ENCODE measurements at regions not wholly inside any gene's neighbourhood (a gene's known extent, or its start where the extent isn't known, plus 50 kb on each side); places are given as distances from the start of the nearest gene placed in this dataset.
"Not testable (repeated sequence)": the region's sequence is repeated elsewhere in the genome, so short reads cannot be mapped to it uniquely, and the experiment has no call there.

DNA sequence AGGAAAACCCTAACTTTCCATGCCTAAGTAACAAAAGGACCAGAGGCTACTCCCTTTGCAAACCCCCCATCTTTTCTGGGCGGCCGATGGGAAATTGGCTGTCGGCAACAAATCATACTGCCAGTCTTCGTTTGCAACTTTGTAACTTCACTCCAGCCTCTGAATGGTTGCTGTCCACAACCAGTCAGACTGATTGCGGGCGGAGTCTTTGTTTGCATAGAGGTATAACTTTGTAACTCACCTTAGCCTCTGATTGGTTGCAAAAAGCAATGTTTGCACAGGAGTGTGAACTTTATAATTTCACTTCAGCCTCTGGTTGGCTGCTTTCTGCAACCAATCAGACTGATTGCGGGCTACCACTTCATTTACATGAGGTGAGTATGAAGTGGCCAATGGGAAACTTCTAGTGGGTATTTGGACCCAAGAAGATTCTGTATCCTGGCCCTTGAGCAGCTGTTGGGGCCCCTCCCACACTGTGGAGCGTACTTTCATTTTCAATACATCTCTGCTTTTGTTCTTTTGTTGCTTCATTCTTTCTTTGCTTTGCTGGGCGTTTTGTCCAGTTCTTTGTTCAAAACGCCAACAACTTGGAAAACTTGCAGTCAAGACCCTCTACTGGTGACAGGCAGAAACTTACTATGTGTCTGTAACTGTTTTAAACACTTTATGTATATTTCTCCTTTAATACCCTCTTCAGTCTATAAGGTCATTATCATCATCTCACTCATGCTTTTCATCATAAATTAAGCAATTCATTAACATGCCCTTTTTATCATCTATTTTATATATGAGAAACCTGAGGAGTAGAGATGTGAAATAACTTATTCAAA lies 55.8 kb upstream of the PPP1R12A start:
- not testable (repeated sequence) for H3K23ac ChIP-seq (ENCODE audit: insufficient read length); H3K36me3 ChIP-seq (ENCODE audit: control insufficient read depth in 2 of 4, insufficient read depth in 4 of 4, low read length in 3 of 4); H3K4me2 ChIP-seq (ENCODE audit: insufficient read depth in 1 of 2, low read depth in 2 of 2, low read length in 2 of 2); H4K91ac ChIP-seq (replicated peaks; ENCODE audit: insufficient read length, low read length); H3K9me3 ChIP-seq (ENCODE audit: insufficient read depth in 2 of 2, low read depth in 1 of 2, low read length in 1 of 2); H2BK5ac ChIP-seq (ENCODE audit: low read depth, low read length); FAIRE-seq; H3K23me2 ChIP-seq (ENCODE audit: low read depth, low read length); DNase-seq (ENCODE audit: low read depth in 1 of 2, low spot score in 2 of 2); H3K4me3 ChIP-seq (ENCODE audit: extremely low read depth in 1 of 4, insufficient read depth in 2 of 4, low read depth in 3 of 4, low read length in 4 of 4); H3K27ac ChIP-seq (ENCODE audit: low read depth, low read length); H2BK120ac ChIP-seq (replicated peaks; ENCODE audit: low read depth, low read length); H3K18ac ChIP-seq (ENCODE audit: extremely low read depth, low read length); H4K20me1 ChIP-seq (replicated peaks in 1 of 2; ENCODE audit: control insufficient read depth in 1 of 2, insufficient read depth in 2 of 2, low read length in 2 of 2); H3K79me2 ChIP-seq (ENCODE audit: control insufficient read depth in 1 of 2, insufficient read depth in 2 of 2, low read length in 2 of 2); H2BK15ac ChIP-seq (ENCODE audit: low read length); H2BK20ac ChIP-seq (ENCODE audit: low read length); H4K8ac ChIP-seq (ENCODE audit: extremely low read depth, insufficient read depth, low read length); H2BK12ac ChIP-seq (ENCODE audit: low read depth, low read length); H3K14ac ChIP-seq (ENCODE audit: insufficient read length); H3K4me1 ChIP-seq (replicated peaks in 1 of 4; ENCODE audit: control insufficient read depth in 3 of 4, insufficient read depth in 4 of 4, low read length in 3 of 4); H3K4ac ChIP-seq (replicated peaks; ENCODE audit: insufficient read length, low read depth, low read length); H2AK5ac ChIP-seq (ENCODE audit: low read depth, low read length); H3K56ac ChIP-seq (replicated peaks; ENCODE audit: insufficient read length, low read depth, low read length); H3K27me3 ChIP-seq (replicated peaks in 1 of 4; ENCODE audit: control insufficient read depth in 3 of 4, extremely low read depth in 1 of 4, insufficient read depth in 3 of 4, low read length in 3 of 4); H4K5ac ChIP-seq (ENCODE audit: insufficient read length, low read depth, low read length); H3K9ac ChIP-seq (replicated peaks in 1 of 4; ENCODE audit: extremely low read depth in 1 of 4, low read depth in 3 of 4, low read length in 3 of 4); H3K79me1 ChIP-seq (ENCODE audit: low read depth, low read length)
- ChIA-PET CTCF (ENCODE audit: partially characterized antibody) (interaction anchor here (0.8 to 2.4 kb wide), 2 partner anchors 16 to 624 kb away, joined by 3 to 5 read pairs; no protein-coding TSS in a partner anchor), POLR2A (ENCODE audit: partially characterized antibody) (interaction anchor here (2.1 kb wide), 1 partner anchor 11 kb away, joined by 6 read pairs; no protein-coding TSS in a partner anchor)
- H2AFZ ChIP-seq (ENCODE audit: low read length) = 0 out of 2 replicates have a peak overlapping the region, but pooled peaks have one; percentile 54
- 90% methylated on average over 10 of the region's 10 CpGs; no CpG with 5 or more reads in 1 of the 2 experiments for WGBS, 2 experiments (ENCODE audit: extremely low coverage in 1 of 2, insufficient coverage in 1 of 2, insufficient read length in 1 of 2, insufficient replicate concordance in 2 of 2, low coverage in 1 of 2, low lambda C conversion rate in 2 of 2, missing lambda C conversion rate in 1 of 2)
